ENCODE measurements at regions not wholly inside any gene's neighbourhood (a gene's known extent, or its start where the extent isn't known, plus 50 kb on each side); places are given as distances from the start of the nearest gene placed in this dataset.

GRCh38 chr3:106367496-106367895 is 498.7 kb upstream of the CBLB start:
- TF ChIP-seq CTCF (IDR thresholded peaks at IDR 0.05) (no peak), ZFX (IDR thresholded peaks at IDR 0.05; ENCODE audit: borderline replicate concordance) (no peak)

Measured in 22Rv1 (cell line).